ENCODE measurements at regions not wholly inside any gene's neighbourhood (a gene's known extent, or its start where the extent isn't known, plus 50 kb on each side); places are given as distances from the start of the nearest gene placed in this dataset.

DNA sequence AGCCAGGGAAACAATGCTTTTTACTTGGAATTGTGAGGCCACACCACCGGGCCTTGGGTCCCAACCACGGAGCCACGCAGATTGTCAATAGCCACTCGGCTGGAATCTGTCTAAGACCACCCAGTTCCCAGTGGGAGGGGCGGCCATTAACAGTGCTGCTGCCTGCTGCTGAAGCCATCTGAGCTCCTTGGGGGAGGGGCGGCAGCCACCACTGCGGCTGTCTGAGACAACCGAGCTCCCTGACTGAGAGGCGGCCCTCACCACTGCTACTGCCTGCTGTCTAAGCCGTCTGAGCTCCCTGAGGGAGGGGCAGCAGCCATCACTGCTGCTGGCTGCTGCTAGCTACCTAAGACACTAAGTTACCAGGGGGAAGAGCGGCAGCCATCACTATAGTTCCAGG, 64.3 kb downstream of the DMRTA2 start:
- Histone ChIP-seq H3K9ac (ENCODE audit: low read depth, low read length) (no peak overlapping the region), H3K4me3 (ENCODE audit: low read depth, low read length) (no peak overlapping the region), H3K9me3 (ENCODE audit: control insufficient read depth, insufficient read depth, low read length) (no peaks in the 10 kb centered on the region), H3K4me1 (ENCODE audit: control insufficient read depth, insufficient read depth, low read length) (no peaks in the 10 kb centered on the region), H3K36me3 (ENCODE audit: control insufficient read depth, insufficient read depth, low read length) (no peaks in the 10 kb centered on the region), H3K27me3 (ENCODE audit: control insufficient read depth, insufficient read depth, low read length) (no peaks in the 10 kb centered on the region)

DNA sequence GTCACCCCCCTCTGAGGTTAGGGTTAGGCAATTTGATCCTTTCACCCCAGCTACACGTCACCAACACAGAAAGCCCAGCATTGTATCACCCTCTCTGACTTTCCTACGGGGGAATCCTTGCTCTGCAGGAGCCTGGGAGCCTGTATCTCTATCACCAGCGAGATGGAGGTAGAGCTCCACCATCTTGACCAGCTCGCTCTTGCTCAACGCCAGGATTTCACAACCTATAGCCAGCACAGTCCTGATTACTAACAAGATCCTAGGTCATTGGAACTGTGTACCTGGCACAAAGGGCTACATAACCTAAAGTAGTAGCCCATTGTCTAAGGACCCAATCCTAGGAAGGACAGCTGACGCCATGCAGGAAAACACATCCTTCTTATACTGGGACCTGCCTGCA, 66.1 kb downstream of the DMRTA2 start:
- Histone ChIP-seq H3K27me3 (ENCODE audit: control insufficient read depth, insufficient read depth, low read length) (no peaks in the 10 kb centered on the region), H3K9me3 (ENCODE audit: control insufficient read depth, insufficient read depth, low read length) (no peaks in the 10 kb centered on the region), H3K4me3 (ENCODE audit: low read depth, low read length) (no peak overlapping the region), H3K36me3 (ENCODE audit: control insufficient read depth, insufficient read depth, low read length) (no peaks in the 10 kb centered on the region), H3K4me1 (ENCODE audit: control insufficient read depth, insufficient read depth, low read length) (no peaks in the 10 kb centered on the region), H3K9ac (ENCODE audit: low read depth, low read length) (no peak overlapping the region)

DNA sequence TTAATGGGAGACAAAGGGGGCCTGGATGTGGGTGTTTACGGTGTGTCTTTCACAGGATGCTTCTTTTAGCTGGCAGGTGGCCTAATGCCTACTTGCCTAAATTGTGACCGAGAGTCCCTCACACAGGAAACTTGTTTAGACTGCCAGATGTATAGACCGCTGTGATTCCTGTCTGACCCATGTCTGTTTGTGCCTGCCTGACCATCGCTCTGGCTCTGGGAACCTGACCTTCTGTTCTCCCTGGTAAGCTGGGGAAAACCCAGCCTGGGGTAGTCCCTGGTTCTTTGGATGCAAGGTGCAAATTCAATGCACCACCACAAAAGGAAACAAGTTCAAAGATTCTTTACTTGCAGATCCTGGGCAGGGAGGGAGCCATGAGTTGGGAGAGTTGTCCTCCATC, 68.4 kb downstream of the DMRTA2 start:
- Histone ChIP-seq H3K36me3 (ENCODE audit: control insufficient read depth, insufficient read depth, low read length) (no peaks in the 10 kb centered on the region), H3K27me3 (ENCODE audit: control insufficient read depth, insufficient read depth, low read length) (no peaks in the 10 kb centered on the region), H3K4me3 (ENCODE audit: low read depth, low read length) (no peak overlapping the region), H3K9me3 (ENCODE audit: control insufficient read depth, insufficient read depth, low read length) (no peaks in the 10 kb centered on the region), H3K4me1 (ENCODE audit: control insufficient read depth, insufficient read depth, low read length) (no peaks in the 10 kb centered on the region), H3K9ac (ENCODE audit: low read depth, low read length) (no peak overlapping the region)

DNA sequence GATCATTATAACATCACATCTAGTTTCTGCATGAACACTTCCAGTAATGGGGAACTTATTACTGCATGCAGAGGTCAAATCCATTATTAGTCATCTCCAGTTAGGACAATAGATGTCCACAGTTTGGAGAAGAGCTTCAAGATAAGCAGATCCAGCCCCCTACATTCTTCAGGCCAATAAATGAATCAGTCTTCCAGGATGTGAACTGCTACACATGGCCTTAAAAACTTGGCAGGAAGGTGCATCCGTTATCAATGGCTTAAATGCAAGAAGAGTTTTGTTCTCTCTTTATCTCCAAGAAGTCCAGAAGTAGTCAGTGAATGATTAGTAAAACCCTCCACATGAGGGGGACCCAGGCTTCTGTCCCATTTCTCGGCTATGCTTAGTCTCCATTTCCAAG, 70.8 kb downstream of the DMRTA2 start:
- no peak overlapping the region for H3K9ac ChIP-seq (ENCODE audit: low read depth, low read length)
- H3K4me3 ChIP-seq (ENCODE audit: low read depth, low read length), result no peak overlapping the region
- H3K4me1 ChIP-seq (ENCODE audit: control insufficient read depth, insufficient read depth, low read length), result no peaks in the 10 kb centered on the region
- no peaks in the 10 kb centered on the region for H3K36me3 ChIP-seq (ENCODE audit: control insufficient read depth, insufficient read depth, low read length)
- H3K9me3 ChIP-seq (ENCODE audit: control insufficient read depth, insufficient read depth, low read length), result no peaks in the 10 kb centered on the region
- H3K27me3 ChIP-seq (ENCODE audit: control insufficient read depth, insufficient read depth, low read length), result no peaks in the 10 kb centered on the region

DNA sequence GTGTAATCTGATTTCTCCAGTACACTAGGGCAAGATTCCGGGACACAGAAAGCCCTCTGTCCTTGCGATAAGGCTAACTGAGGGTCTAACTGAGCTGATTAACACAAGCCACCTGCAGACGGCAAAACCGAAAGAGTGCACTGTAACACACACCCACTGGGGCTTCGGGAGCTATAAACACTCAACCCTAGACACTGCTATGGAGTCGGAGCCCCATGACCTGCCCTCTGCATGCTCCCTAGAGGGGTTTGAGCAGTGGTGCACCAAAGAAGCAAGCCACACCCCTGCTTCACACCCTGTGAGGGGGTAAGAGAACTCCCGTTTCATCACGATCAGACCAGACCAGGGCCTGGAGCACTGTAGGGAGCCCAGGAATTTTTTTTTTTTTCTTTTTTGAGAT, 72.4 kb downstream of the DMRTA2 start:
- no peaks in the 10 kb centered on the region for H3K9me3 ChIP-seq (ENCODE audit: control insufficient read depth, insufficient read depth, low read length)
- no peak overlapping the region for H3K9ac ChIP-seq (ENCODE audit: low read depth, low read length)
- H3K4me1 ChIP-seq (ENCODE audit: control insufficient read depth, insufficient read depth, low read length), result no peaks in the 10 kb centered on the region
- no peak overlapping the region for H3K4me3 ChIP-seq (ENCODE audit: low read depth, low read length)
- H3K27me3 ChIP-seq (ENCODE audit: control insufficient read depth, insufficient read depth, low read length), result no peaks in the 10 kb centered on the region
- H3K36me3 ChIP-seq (ENCODE audit: control insufficient read depth, insufficient read depth, low read length), result no peaks in the 10 kb centered on the region

DNA sequence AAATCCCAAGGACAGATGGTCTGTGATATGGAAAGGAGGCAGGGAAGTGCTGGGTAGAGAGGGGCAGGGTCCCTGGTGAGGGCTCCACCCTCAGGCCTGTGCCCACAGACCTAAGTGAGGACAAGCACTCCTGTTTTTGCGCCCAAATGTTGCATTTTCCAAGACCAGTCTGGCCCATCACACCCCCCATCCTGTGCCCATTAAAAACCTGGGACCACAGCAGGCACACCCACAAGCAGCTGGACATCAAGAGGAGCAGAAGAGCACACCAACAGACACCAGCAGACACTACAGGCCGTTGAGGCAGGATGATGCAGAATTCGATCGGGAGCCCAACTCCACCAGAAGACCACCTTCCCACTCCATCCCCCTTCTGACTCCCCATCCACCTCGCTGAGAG, 72.8 kb downstream of the DMRTA2 start:
- no peaks in the 10 kb centered on the region for H3K27me3 ChIP-seq (ENCODE audit: control insufficient read depth, insufficient read depth, low read length)
- no peak overlapping the region for H3K9ac ChIP-seq (ENCODE audit: low read depth, low read length)
- H3K4me3 ChIP-seq (ENCODE audit: low read depth, low read length), result no peak overlapping the region
- H3K36me3 ChIP-seq (ENCODE audit: control insufficient read depth, insufficient read depth, low read length), result no peaks in the 10 kb centered on the region
- H3K4me1 ChIP-seq (ENCODE audit: control insufficient read depth, insufficient read depth, low read length), result no peaks in the 10 kb centered on the region
- no peaks in the 10 kb centered on the region for H3K9me3 ChIP-seq (ENCODE audit: control insufficient read depth, insufficient read depth, low read length)

DNA sequence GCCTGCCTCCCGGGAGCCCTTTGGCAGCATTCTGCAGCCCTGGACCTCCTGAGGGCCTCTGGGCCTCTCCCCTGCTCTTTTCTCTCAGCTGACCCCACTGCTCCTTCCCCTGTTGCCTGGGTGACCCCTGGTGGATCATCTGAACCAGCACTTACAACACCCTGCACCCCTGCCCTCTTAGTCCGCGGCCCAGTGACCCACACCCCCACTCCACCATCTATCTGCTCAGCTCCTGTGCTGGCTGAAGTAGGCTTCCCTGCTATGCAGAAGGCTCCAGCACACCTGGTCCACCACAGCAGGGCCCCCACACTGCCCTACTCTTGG, 74.0 kb downstream of the DMRTA2 start:
- H3K36me3 ChIP-seq (ENCODE audit: control insufficient read depth, insufficient read depth, low read length), result no peaks in the 10 kb centered on the region
- H3K4me3 ChIP-seq (ENCODE audit: low read depth, low read length), result no peak overlapping the region
- no peak overlapping the region for H3K9ac ChIP-seq (ENCODE audit: low read depth, low read length)
- no peaks in the 10 kb centered on the region for H3K27me3 ChIP-seq (ENCODE audit: control insufficient read depth, insufficient read depth, low read length)
- H3K9me3 ChIP-seq (ENCODE audit: control insufficient read depth, insufficient read depth, low read length), result no peaks in the 10 kb centered on the region
- H3K4me1 ChIP-seq (ENCODE audit: control insufficient read depth, insufficient read depth, low read length), result no peaks in the 10 kb centered on the region

DNA sequence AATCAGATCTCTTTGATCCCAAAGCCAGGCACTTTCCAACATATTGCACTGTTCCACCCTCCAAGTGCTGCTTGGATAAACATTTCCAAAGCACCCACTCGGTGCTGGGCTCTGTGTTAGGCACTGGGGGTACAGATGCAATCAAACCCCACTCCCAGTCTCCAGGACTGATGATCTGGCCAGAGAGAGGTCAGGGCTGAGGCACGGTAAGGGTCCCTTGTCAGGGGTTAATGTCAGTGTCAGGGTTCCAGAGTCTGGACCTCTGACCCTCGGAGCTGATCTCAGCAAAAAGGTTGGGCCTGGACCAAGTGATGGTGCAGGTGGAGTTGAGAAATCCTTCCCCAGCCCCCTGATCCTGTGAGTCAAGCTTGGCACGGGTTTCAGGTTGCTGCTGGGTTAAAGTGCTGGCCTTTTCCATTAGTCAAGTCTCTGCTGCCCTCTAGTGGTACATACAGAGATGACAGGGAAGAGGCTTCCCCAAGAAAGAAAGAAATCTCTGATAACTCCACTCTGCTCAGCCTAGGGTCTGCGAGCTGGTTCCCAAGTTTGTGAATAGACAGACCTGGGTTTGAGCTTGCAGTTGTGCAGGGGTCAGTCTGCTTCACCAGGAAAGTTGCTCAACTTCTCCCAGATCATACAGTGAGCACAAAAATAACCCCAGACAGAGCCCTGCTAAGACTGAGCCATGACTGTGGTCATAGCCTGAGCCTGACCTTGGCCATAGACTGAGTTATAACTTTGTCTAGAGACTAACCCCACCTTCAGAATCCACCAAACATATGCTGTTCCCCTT, 74.6 kb downstream of the DMRTA2 start:
- no peak overlapping the region for H3K9ac ChIP-seq (ENCODE audit: low read depth, low read length)
- no peaks in the 10 kb centered on the region for H3K36me3 ChIP-seq (ENCODE audit: control insufficient read depth, insufficient read depth, low read length)
- H3K27me3 ChIP-seq (ENCODE audit: control insufficient read depth, insufficient read depth, low read length), result no peaks in the 10 kb centered on the region
- no peaks in the 10 kb centered on the region for H3K4me1 ChIP-seq (ENCODE audit: control insufficient read depth, insufficient read depth, low read length)
- H3K4me3 ChIP-seq (ENCODE audit: low read depth, low read length), result no peak overlapping the region
- H3K9me3 ChIP-seq (ENCODE audit: control insufficient read depth, insufficient read depth, low read length), result no peaks in the 10 kb centered on the region

DNA sequence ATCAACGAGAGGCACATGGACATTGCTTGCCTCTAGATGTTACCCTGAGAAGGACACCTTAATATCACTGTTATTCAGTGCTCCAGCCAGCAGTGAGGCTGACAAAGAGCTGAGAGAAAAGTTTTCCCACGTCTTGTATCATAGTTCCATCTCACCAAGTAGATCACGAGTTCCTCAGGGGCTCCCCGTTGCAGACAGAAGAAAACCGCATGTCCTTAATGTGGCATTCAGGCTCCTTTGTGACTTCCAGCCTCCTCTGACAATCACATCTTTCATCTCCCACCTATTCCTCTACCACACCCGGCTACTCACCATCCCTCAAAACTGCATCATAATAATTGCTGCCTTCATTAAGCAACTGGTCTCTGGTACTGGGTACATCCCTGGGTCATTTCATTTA, 75.3 kb downstream of the DMRTA2 start:
- H3K4me3 ChIP-seq (ENCODE audit: low read depth, low read length), result no peak overlapping the region
- no peak overlapping the region for H3K9ac ChIP-seq (ENCODE audit: low read depth, low read length)
- no peaks in the 10 kb centered on the region for H3K36me3 ChIP-seq (ENCODE audit: control insufficient read depth, insufficient read depth, low read length)
- H3K27me3 ChIP-seq (ENCODE audit: control insufficient read depth, insufficient read depth, low read length), result no peaks in the 10 kb centered on the region
- no peaks in the 10 kb centered on the region for H3K4me1 ChIP-seq (ENCODE audit: control insufficient read depth, insufficient read depth, low read length)
- no peaks in the 10 kb centered on the region for H3K9me3 ChIP-seq (ENCODE audit: control insufficient read depth, insufficient read depth, low read length)

DNA sequence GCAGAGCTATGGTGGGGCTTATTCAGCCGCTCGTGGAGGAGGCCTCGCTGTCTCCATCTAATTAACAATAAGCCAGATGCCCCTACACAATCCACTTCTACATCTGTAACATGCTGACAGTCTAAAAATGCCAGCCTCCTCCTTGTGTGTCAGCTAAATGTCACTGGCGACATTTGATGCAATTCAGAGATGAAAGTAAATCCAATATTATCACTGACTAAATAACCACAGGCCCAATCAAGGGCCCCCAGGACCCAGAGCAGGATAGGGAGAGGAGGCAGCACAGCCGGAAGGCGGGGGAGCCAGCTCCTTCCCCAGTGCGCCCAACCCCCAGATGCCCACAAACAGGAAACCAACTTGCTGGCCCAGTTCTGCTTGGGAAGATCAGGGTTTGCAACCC, 76.6 kb downstream of the DMRTA2 start:
- H3K9me3 ChIP-seq (ENCODE audit: control insufficient read depth, insufficient read depth, low read length), result no peaks in the 10 kb centered on the region
- no peaks in the 10 kb centered on the region for H3K27me3 ChIP-seq (ENCODE audit: control insufficient read depth, insufficient read depth, low read length)
- no peak overlapping the region for H3K4me3 ChIP-seq (ENCODE audit: low read depth, low read length)
- H3K4me1 ChIP-seq (ENCODE audit: control insufficient read depth, insufficient read depth, low read length), result no peaks in the 10 kb centered on the region
- H3K36me3 ChIP-seq (ENCODE audit: control insufficient read depth, insufficient read depth, low read length), result no peaks in the 10 kb centered on the region
- H3K9ac ChIP-seq (ENCODE audit: low read depth, low read length), result no peak overlapping the region

DNA sequence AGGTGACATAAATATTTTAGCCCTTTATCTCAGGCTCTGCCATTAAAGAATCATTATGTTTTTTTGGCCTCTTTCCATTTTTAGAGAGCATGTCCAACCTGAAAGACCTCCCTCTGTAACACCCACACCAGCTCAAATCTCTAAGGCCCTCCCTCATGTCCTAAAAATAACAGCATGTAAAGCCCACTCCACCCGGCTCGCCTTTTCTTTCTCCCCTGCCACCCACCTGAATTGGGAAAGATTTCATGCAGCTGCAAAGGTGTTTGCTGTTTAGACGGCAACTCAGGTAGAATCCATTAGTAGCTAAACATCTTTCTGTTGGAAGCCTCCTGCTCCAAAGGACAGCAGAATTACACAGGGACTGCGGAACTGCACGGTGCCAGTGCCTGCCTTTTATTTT, 79.9 kb downstream of the DMRTA2 start:
- H3K9me3 ChIP-seq (ENCODE audit: control insufficient read depth, insufficient read depth, low read length), result no peaks in the 10 kb centered on the region
- H3K9ac ChIP-seq (ENCODE audit: low read depth, low read length), result no peak overlapping the region
- no peaks in the 10 kb centered on the region for H3K27me3 ChIP-seq (ENCODE audit: control insufficient read depth, insufficient read depth, low read length)
- no peak overlapping the region for H3K4me3 ChIP-seq (ENCODE audit: low read depth, low read length)
- H3K36me3 ChIP-seq (ENCODE audit: control insufficient read depth, insufficient read depth, low read length), result no peaks in the 10 kb centered on the region
- no peaks in the 10 kb centered on the region for H3K4me1 ChIP-seq (ENCODE audit: control insufficient read depth, insufficient read depth, low read length)

DNA sequence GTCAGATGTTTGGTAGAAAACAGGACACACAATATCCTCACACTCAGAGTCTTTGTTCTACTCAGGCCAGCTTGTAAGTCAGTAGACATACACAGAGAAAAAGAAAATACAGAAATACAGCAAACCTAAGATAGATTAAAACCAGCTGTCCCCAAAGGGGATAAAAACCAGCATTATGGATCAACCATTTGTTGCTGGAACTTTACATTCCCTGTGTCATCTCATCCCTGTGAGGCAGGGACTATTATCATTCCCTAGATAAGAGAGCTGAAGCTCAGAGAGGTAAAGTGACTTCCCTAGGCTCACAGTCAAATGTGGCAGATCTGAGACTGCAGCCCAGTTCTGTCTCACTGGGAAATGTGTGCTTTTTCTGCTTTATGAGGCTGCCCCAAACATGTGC, 80.7 kb downstream of the DMRTA2 start:
- no peaks in the 10 kb centered on the region for H3K9me3 ChIP-seq (ENCODE audit: control insufficient read depth, insufficient read depth, low read length)
- H3K9ac ChIP-seq (ENCODE audit: low read depth, low read length), result no peak overlapping the region
- H3K36me3 ChIP-seq (ENCODE audit: control insufficient read depth, insufficient read depth, low read length), result no peaks in the 10 kb centered on the region

More for the DNA sequence above, 80.7 kb downstream of the DMRTA2 start:
- no peaks in the 10 kb centered on the region for H3K4me1 ChIP-seq (ENCODE audit: control insufficient read depth, insufficient read depth, low read length)
- no peak overlapping the region for H3K4me3 ChIP-seq (ENCODE audit: low read depth, low read length)
- no peaks in the 10 kb centered on the region for H3K27me3 ChIP-seq (ENCODE audit: control insufficient read depth, insufficient read depth, low read length)
